H1 (cell line): ENCODE measurements at regions not wholly inside any gene's neighbourhood (a gene's known extent, or its start where the extent isn't known, plus 50 kb on each side); places are given as distances from the start of the nearest gene placed in this dataset.

Experiments
- HDAC6 ChIP-seq: IDR thresholded peaks from one replicate; pipeline ENCODE4 v1.7.1; 2012; ENCODE audit warnings: low read depth, mild to moderate bottlenecking, inconsistent platforms, low read length, moderate library complexity
- NRF1 ChIP-seq: IDR thresholded peaks from 2 replicates; pipeline ENCODE4 v1.6.1; 2011; ENCODE audit warnings: mild to moderate bottlenecking, low read depth, low read length, improper control_type of control experiment
- SAP30 ChIP-seq: fragments of 300-600 bp; sonication (generic); IDR thresholded peaks from 2 replicates; pipeline ENCODE4 v1.7.1; 2012; ENCODE audit warnings: low read length, moderate library complexity, mild to moderate bottlenecking, inconsistent platforms; ENCODE audit not compliant: insufficient read depth, insufficient replicate concordance
- SUZ12 ChIP-seq: fragments of 200-600 bp; sonication (generic); IDR thresholded peaks from 2 replicates; pipeline ENCODE4 v1.6.1; 2012; ENCODE audit warnings: mild to moderate bottlenecking, inconsistent platforms, low read length, moderate library complexity, mixed read lengths
- TF ChIP-seq, protein P1 (sequence below), 3 experiments: IDR thresholded peaks; 1 replicate in 2 of 3; 2 replicates in 1 of 3; pipeline versions ENCODE4 v1.5.1 to v1.6.1; 2011; ENCODE audit warnings: low read length in 3 of 3, mild to moderate bottlenecking in 3 of 3, inconsistent platforms in 2 of 3, low read depth in 1 of 3, moderate library complexity in 1 of 3; ENCODE audit not compliant: insufficient read depth in 1 of 3; ENCODE audit errors: control extremely low read depth in 1 of 3

DNA sequence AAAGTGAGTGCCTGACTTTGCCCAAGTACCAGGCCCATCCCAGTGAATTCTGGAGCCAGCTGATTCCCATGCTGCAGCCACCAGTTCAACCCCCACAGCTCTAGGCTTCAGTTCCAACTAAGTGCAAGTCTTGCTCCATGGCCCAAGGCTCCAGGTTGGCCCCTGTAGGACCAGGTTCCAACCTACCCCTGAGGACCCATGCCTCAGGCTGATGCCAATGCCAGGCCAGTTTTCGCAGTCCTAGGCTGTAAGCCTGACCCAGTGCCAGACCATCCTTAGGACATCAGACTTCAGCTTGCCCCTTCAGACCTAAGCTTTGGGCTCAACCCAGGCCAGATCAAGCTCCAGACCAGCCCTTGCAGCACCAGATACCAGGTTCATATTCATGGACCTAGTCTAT, 352.6 kb downstream of the FSCB start (continued):
- TF ChIP-seq SAP30 (no peak), HDAC6 (no peak), NRF1 (no peak), SUZ12 (no peak)
- TF ChIP-seq, protein P1, sequence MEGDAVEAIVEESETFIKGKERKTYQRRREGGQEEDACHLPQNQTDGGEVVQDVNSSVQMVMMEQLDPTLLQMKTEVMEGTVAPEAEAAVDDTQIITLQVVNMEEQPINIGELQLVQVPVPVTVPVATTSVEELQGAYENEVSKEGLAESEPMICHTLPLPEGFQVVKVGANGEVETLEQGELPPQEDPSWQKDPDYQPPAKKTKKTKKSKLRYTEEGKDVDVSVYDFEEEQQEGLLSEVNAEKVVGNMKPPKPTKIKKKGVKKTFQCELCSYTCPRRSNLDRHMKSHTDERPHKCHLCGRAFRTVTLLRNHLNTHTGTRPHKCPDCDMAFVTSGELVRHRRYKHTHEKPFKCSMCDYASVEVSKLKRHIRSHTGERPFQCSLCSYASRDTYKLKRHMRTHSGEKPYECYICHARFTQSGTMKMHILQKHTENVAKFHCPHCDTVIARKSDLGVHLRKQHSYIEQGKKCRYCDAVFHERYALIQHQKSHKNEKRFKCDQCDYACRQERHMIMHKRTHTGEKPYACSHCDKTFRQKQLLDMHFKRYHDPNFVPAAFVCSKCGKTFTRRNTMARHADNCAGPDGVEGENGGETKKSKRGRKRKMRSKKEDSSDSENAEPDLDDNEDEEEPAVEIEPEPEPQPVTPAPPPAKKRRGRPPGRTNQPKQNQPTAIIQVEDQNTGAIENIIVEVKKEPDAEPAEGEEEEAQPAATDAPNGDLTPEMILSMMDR (IDR thresholded peaks at IDR 0.05; ENCODE audit: control extremely low read depth in 1 of 3, insufficient read depth in 1 of 3, low read depth in 1 of 3, low read length in 3 of 3) = no peak
